Activated CD4-positive, CD25-positive, alpha-beta regulatory T cell treated with anti-CD3 and anti-CD28 coated beads, Interleukin-2, amount 50 U/mL, for 24 hours (primary cell): ENCODE measurements at regions not wholly inside any gene's neighbourhood (a gene's known extent, or its start where the extent isn't known, plus 50 kb on each side); places are given as distances from the start of the nearest gene placed in this dataset.
A peak's percentile ranks its signal among the peaks of the same experiment; 100 is the strongest.
"Not testable (repeated sequence)": the region's sequence is repeated elsewhere in the genome, so short reads cannot be mapped to it uniquely, and the experiment has no call there.

Experiments used
- ATAC-seq, 2 donors: fragments of 150-1000 bp; cut with Tn5 transposase; one replicate each; pipeline ENCODE4 v1.10.0; 2021; ENCODE audit warnings: mild to moderate bottlenecking in 1 of 2, moderate library complexity in 1 of 2

GRCh38 chr18:23311351-23312121, 141.6 kb upstream of the RIOK3 start:
- ATAC-seq, result no peak

- ATAC-seq, result no peak
These were observed 139.7 kb upstream of the RIOK3 start for GRCh38 chr18:23313379-23313778.

- ATAC-seq, result no peak
These were observed 138.4 kb upstream of the RIOK3 start for GRCh38 chr18:23314672-23315071.

GRCh38 chr18:23316316-23316715, 136.8 kb upstream of the RIOK3 start:
- ATAC-seq, result no peak

GRCh38 chr18:23316988-23317387, 136.1 kb upstream of the RIOK3 start:
- no peak for ATAC-seq

- no peak for ATAC-seq
These were observed 135.0 kb upstream of the RIOK3 start for GRCh38 chr18:23317975-23318675.

- no peak for ATAC-seq
These were observed 132.3 kb upstream of the RIOK3 start for GRCh38 chr18:23320709-23321236.

GRCh38 chr18:23321996-23322395, 131.1 kb upstream of the RIOK3 start:
- no peak for ATAC-seq

GRCh38 chr18:23324056-23324811, 128.9 kb upstream of the RIOK3 start:
- ATAC-seq, result no peak

GRCh38 chr18:23324861-23325260, 128.2 kb upstream of the RIOK3 start:
- no peak for ATAC-seq

GRCh38 chr18:23329671-23330070, 123.4 kb upstream of the RIOK3 start:
- not testable (repeated sequence) for ATAC-seq

GRCh38 chr18:23330423-23330822, 122.7 kb upstream of the RIOK3 start:
- no peak for ATAC-seq

GRCh38 chr18:23331091-23331920, 121.8 kb upstream of the RIOK3 start:
- no peak for ATAC-seq

GRCh38 chr18:23332356-23332755, 120.7 kb upstream of the RIOK3 start:
- no peak for ATAC-seq

GRCh38 chr18:23333827-23334226, 119.3 kb upstream of the RIOK3 start:
- ATAC-seq, result no peak

GRCh38 chr18:23334569-23334968, 118.5 kb upstream of the RIOK3 start:
- ATAC-seq, result no peak

GRCh38 chr18:23336101-23336500, 117.0 kb upstream of the RIOK3 start:
- no peak for ATAC-seq

GRCh38 chr18:23337599-23338444, 115.3 kb upstream of the RIOK3 start:
- peak; percentile 46 to 58 for ATAC-seq

GRCh38 chr18:23340661-23341060, 112.4 kb upstream of the RIOK3 start:
- ATAC-seq, result no peak

GRCh38 chr18:23341383-23341782, 111.7 kb upstream of the RIOK3 start:
- ATAC-seq, result peak in 1 of 2 donors; percentile 39

GRCh38 chr18:23341983-23342382, 111.1 kb upstream of the RIOK3 start:
- no peak for ATAC-seq
